WTC11 (cell line): ENCODE measurements at regions not wholly inside any gene's neighbourhood (a gene's known extent, or its start where the extent isn't known, plus 50 kb on each side); places are given as distances from the start of the nearest gene placed in this dataset.

Experiments
- ATAC-seq: fragments of 200-7000 bp; cut with Tn5 transposase; 2 replicates; pipeline ENCODE4 v1.10.0; 2021; ENCODE audit warnings: mild to moderate bottlenecking, moderate library complexity
- CTCF ChIA-PET: fragments of 300-600 bp; sonication (Branson Sonifier 250); formaldehyde crosslinking; loops from one replicate; lab custom pipeline; 2021; ENCODE audit warnings: antibody characterized with exemption; lab: Charles Lee
- POLR2A ChIA-PET: fragments of 350-600 bp; sonication (Branson Sonifier 250); formaldehyde crosslinking; loops from one replicate; lab custom pipeline; 2021; ENCODE audit warnings: antibody characterized with exemption; lab: Charles Lee
- DNase-seq: peaks from one replicate; pipeline ENCODE4 v3.0.0; 2021; ENCODE audit warnings: low spot score
- H3K27ac Mint-ChIP-seq: 2 replicates; pipeline ENCODE4 v1.8.0; 2021; ENCODE audit warnings: mixed read lengths
- H3K27me3 Mint-ChIP-seq: 2 replicates; pipeline ENCODE4 v1.8.0; 2021; ENCODE audit warnings: low read depth, mild to moderate bottlenecking, moderate library complexity, mixed read lengths
- H3K36me3 Mint-ChIP-seq: 2 replicates; pipeline ENCODE4 v1.8.0; 2021; ENCODE audit warnings: mixed read lengths
- H3K4me1 Mint-ChIP-seq: 2 replicates; pipeline ENCODE4 v1.8.0; 2022; ENCODE audit warnings: mixed read lengths
- H3K4me3 Mint-ChIP-seq: 2 replicates; pipeline ENCODE4 v1.8.0; 2021; ENCODE audit warnings: mild to moderate bottlenecking, moderate library complexity, mixed read lengths
- H3K9me3 Mint-ChIP-seq: 2 replicates; pipeline ENCODE4 v1.8.0; 2021; ENCODE audit warnings: mixed read lengths
- CREB1 ChIP-seq: sonication (generic); formaldehyde crosslinking; IDR thresholded peaks from 2 replicates; pipeline ENCODE4 v1.8.0; 2023; ENCODE audit warnings: mild to moderate bottlenecking, missing genetic modification reagents
- EMX1 ChIP-seq: fragments of 250-450 bp; sonication (Bioruptor Pico); IDR thresholded peaks from 2 replicates; pipeline ENCODE4 v1.8.0; 2021; ENCODE audit warnings: mild to moderate bottlenecking
- FOXK1 ChIP-seq: sonication (generic); formaldehyde crosslinking; IDR thresholded peaks from 2 replicates; pipeline ENCODE4 v1.8.0; 2022; ENCODE audit warnings: mild to moderate bottlenecking, moderate library complexity, missing genetic modification reagents
- FOXP1 ChIP-seq: sonication (generic); formaldehyde crosslinking; IDR thresholded peaks from 2 replicates; pipeline ENCODE4 v1.8.0; 2022; ENCODE audit warnings: missing genetic modification reagents, mild to moderate bottlenecking, moderate library complexity, borderline replicate concordance
- GABPB1 ChIP-seq: sonication (generic); formaldehyde crosslinking; IDR thresholded peaks from 2 replicates; pipeline ENCODE4 v1.8.1; 2023; ENCODE audit warnings: mild to moderate bottlenecking, missing genetic modification reagents
- IRF2 ChIP-seq: sonication (generic); formaldehyde crosslinking; IDR thresholded peaks from 2 replicates; pipeline ENCODE4 v1.8.0; 2022; ENCODE audit warnings: low read depth, missing genetic modification reagents, borderline replicate concordance
- JAZF1 ChIP-seq: fragments of 250-450 bp; sonication (Bioruptor Pico); IDR thresholded peaks from 2 replicates; pipeline ENCODE4 v1.9.0; 2021; ENCODE audit warnings: moderate library complexity, mild to moderate bottlenecking, inconsistent platforms
- KAT7 ChIP-seq: sonication (generic); formaldehyde crosslinking; IDR thresholded peaks from 2 replicates; pipeline ENCODE4 v1.8.1; 2023; ENCODE audit warnings: missing genetic modification reagents, mild to moderate bottlenecking, borderline replicate concordance
- MXD4 ChIP-seq: fragments of 250-450 bp; sonication (Bioruptor Pico); IDR thresholded peaks from 2 replicates; pipeline ENCODE4 v1.8.0; 2021; ENCODE audit warnings: mild to moderate bottlenecking, moderate library complexity, borderline replicate concordance
- MYBL2 ChIP-seq: sonication (generic); formaldehyde crosslinking; IDR thresholded peaks from 2 replicates; pipeline ENCODE4 v1.8.1; 2023; ENCODE audit warnings: mild to moderate bottlenecking, moderate library complexity, missing genetic modification reagents
- NR3C1 ChIP-seq: sonication (generic); formaldehyde crosslinking; conservative IDR thresholded peaks from 2 replicates; pipeline ENCODE4 v1.8.1; 2023; ENCODE audit warnings: low read depth, mild to moderate bottlenecking, missing genetic modification reagents
- SOX15 ChIP-seq: fragments of 250-450 bp; sonication (Bioruptor Pico); IDR thresholded peaks from 2 replicates; pipeline ENCODE4 v1.9.0; 2021; ENCODE audit warnings: mild to moderate bottlenecking
- TCF7 ChIP-seq: sonication (generic); formaldehyde crosslinking; IDR thresholded peaks from 2 replicates; pipeline ENCODE4 v1.8.0; 2022; ENCODE audit warnings: mild to moderate bottlenecking, low read depth, missing genetic modification reagents, moderate library complexity
- TEAD1 ChIP-seq: sonication (generic); formaldehyde crosslinking; IDR thresholded peaks from 2 replicates; pipeline ENCODE4 v1.8.0; 2022; ENCODE audit warnings: mild to moderate bottlenecking, missing genetic modification reagents
- ZNF317 ChIP-seq: sonication (generic); formaldehyde crosslinking; IDR thresholded peaks from 2 replicates; pipeline ENCODE4 v1.8.1; 2023; ENCODE audit warnings: low read depth, mild to moderate bottlenecking, moderate library complexity, missing genetic modification reagents, borderline replicate concordance
- ZNF396 ChIP-seq: fragments of 250-450 bp; sonication (Bioruptor Pico); IDR thresholded peaks from 2 replicates; pipeline ENCODE4 v1.8.0; 2021; ENCODE audit warnings: mild to moderate bottlenecking, moderate library complexity, borderline replicate concordance
- TF ChIP-seq, protein P1 (sequence below): fragments of 250-450 bp; sonication (Bioruptor Pico); IDR thresholded peaks from 2 replicates; pipeline ENCODE4 v2.1.2; 2022; ENCODE audit warnings: mild to moderate bottlenecking, moderate library complexity
- TF ChIP-seq, protein P2 (sequence below): fragments of 250-450 bp; sonication (Bioruptor Pico); IDR thresholded peaks from 2 replicates; pipeline ENCODE4 v1.9.0; 2021; ENCODE audit warnings: mild to moderate bottlenecking
- TF ChIP-seq, protein P3 (sequence below): fragments of 250-450 bp; sonication (Bioruptor Pico); conservative IDR thresholded peaks from 2 replicates; pipeline ENCODE4 v1.9.0; 2021; ENCODE audit warnings: mild to moderate bottlenecking
- TF ChIP-seq, protein P4 (sequence below): sonication (generic); formaldehyde crosslinking; IDR thresholded peaks from 2 replicates; pipeline ENCODE4 v1.8.0; 2022; ENCODE audit warnings: mild to moderate bottlenecking, missing genetic modification reagents
- TF ChIP-seq, protein P5 (sequence below): sonication (generic); formaldehyde crosslinking; IDR thresholded peaks from 2 replicates; pipeline ENCODE4 v1.8.1; 2023; ENCODE audit warnings: mild to moderate bottlenecking, missing genetic modification reagents, borderline replicate concordance
- TF ChIP-seq, protein P6 (sequence below): sonication (generic); formaldehyde crosslinking; IDR thresholded peaks from 2 replicates; pipeline ENCODE4 v1.8.1; 2022; ENCODE audit warnings: missing genetic modification reagents, borderline replicate concordance

DNA sequence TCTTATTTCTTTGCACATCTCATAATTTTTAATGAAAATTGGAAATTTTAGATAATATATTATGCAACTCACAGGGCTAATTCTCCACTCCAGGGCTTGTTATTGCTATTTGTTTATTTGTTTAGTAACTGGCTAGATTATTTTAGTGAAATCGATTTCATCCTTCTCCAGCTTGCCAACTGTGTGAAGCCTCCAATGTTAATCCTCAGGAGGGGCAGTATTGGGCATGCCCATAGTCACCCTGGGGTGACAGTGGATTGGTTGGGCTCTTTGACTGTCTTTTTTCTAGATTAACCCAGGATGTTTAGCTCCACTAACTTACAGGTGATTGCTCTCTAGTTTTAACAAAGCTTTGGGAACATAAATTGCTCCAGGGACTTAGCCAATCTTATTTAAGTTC is 450.1 kb downstream of the BMP2 start (continued):
- TF ChIP-seq, protein P1, sequence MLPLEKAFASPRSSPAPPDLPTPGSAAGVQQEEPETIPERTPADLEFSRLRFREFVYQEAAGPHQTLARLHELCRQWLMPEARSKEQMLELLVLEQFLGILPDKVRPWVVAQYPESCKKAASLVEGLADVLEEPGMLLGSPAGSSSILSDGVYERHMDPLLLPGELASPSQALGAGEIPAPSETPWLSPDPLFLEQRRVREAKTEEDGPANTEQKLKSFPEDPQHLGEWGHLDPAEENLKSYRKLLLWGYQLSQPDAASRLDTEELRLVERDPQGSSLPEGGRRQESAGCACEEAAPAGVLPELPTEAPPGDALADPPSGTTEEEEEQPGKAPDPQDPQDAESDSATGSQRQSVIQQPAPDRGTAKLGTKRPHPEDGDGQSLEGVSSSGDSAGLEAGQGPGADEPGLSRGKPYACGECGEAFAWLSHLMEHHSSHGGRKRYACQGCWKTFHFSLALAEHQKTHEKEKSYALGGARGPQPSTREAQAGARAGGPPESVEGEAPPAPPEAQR = no peak
- TF ChIP-seq JAZF1 (CRISPR knock-in tag) (no peak), FOXK1 (CRISPR knock-in tag) (no peak), GABPB1 (CRISPR knock-in tag) (no peak), ZNF396 (CRISPR knock-in tag) (no peak)
- TF ChIP-seq, all 79 proteins: peak for 0

DNA sequence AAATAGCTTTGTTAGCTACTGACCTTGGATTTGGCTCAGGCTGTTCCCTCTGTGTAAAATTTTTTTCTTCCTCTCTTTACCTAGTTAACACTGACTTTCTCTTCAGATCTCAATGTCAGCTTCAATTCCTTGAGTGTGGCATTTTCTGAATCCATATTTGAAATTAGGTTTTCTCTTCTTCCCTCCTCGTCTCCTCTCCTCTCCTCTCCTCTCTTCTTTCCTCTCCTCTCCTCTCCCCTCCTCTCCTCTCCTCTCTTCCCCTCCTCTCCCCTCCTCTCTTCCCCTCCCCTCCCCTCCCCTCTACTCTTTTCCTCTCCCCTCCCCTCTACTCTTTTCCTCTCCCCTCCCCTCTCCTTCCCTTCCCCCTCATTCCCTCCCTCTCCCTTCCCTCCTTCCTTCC is 453.3 kb downstream of the BMP2 start:
- no peak for ATAC-seq
- H3K36me3 Mint-ChIP-seq = peaks cover 3% of the 10 kb centered on the region; the same call in 1 of the 2 replicates
- TF ChIP-seq, protein P1 = no peak
- TF ChIP-seq FOXK1 (CRISPR knock-in tag) (no peak), JAZF1 (CRISPR knock-in tag) (no peak), SOX15 (CRISPR knock-in tag) (no peak), TCF7 (CRISPR knock-in tag) (no peak), KAT7 (no peak), EMX1 (CRISPR knock-in tag) (no peak), CREB1 (CRISPR knock-in tag) (no peak), TEAD1 (CRISPR knock-in tag) (no peak), NR3C1 (CRISPR knock-in tag) (no peak), MXD4 (CRISPR knock-in tag) (no peak)
- TF ChIP-seq, protein P2, sequence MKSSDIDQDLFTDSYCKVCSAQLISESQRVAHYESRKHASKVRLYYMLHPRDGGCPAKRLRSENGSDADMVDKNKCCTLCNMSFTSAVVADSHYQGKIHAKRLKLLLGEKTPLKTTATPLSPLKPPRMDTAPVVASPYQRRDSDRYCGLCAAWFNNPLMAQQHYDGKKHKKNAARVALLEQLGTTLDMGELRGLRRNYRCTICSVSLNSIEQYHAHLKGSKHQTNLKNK (CRISPR knock-in tag) = no peak
- TF ChIP-seq, protein P3, sequence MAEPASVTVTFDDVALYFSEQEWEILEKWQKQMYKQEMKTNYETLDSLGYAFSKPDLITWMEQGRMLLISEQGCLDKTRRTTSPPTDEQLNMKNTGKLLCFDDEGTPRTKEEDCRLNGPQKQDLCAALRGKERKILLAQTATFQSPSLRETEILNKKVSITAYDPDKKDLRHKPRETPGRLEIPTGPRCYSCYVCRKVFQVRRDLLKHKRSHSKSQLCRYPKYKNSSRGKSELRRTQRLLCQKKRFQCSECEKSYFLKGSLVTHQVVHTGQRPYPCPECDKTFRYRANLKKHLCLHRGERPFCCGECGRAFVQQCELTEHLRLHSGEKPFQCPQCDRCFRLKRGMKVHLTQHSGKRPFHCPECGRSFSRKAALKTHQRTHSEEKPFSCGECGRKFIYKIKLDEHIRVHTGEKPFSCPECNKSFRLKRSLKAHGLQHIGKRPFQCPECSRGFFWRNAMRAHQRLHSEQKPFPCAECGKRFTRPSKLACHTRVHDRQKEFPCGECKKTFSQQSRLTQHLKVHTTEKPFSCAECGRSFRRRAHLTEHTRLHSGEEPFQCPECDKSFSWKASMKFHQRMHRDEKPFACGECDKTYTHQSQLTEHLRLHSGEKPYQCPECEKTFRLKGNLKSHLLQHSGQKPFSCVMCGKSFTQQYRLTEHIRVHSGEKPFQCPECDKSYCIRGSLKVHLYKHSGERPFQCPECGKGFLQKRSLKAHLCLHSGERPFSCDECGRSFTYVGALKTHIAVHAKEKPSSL (CRISPR knock-in tag) = no peak
- TF ChIP-seq, all 79 proteins: peak for 0
- Mint-ChIP-seq H3K9me3 (peaks cover 25% of the 10 kb centered on the region), H3K27me3 (no peaks in the 10 kb centered on the region), H3K4me3 (no peak overlapping the region), H3K27ac (no peak overlapping the region), H3K4me1 (peaks cover 14% of the 10 kb centered on the region)
- CTCF ChIA-PET = no interaction called here
- POLR2A ChIA-PET = no interaction called here
- DNase-seq = no peak

DNA sequence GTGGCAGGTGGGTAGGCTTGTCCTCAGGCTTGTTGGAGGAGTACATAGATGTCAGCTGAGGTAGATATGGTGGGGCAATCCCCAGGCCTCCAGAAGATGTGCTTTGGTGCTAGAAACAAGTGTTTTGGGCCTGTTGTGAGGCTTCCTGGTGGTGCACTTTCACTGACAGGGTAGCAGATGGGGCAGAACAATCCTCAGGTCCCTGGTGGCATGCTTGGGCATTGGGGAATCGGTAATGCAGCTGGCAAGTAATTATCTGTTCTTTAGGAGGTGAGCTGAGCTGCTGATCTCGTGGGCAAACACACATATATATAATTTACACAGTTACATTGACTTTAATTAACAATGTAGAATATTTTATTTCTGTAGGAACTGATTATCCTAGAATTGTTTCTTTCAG is 458.7 kb downstream of the BMP2 start:
- ChIA-PET CTCF (no interaction called here), POLR2A (no interaction called here)
- Mint-ChIP-seq H3K9me3 (peaks cover 18% of the 10 kb centered on the region), H3K4me1 (no peaks in the 10 kb centered on the region), H3K27ac (no peak overlapping the region), H3K27me3 (no peaks in the 10 kb centered on the region), H3K36me3 (peaks cover 3% of the 10 kb centered on the region; the same call in 1 of the 2 replicates), H3K4me3 (no peak overlapping the region)
- DNase-seq = no peak
- ATAC-seq = no peak
- TF ChIP-seq ZNF317 (CRISPR knock-in tag) (no peak), FOXP1 (CRISPR knock-in tag) (no peak), IRF2 (CRISPR knock-in tag) (no peak), MYBL2 (CRISPR knock-in tag) (no peak), CREB1 (CRISPR knock-in tag) (no peak)
- TF ChIP-seq, protein P4, sequence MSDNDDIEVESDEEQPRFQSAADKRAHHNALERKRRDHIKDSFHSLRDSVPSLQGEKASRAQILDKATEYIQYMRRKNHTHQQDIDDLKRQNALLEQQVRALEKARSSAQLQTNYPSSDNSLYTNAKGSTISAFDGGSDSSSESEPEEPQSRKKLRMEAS (CRISPR knock-in tag) = no peak
- TF ChIP-seq, protein P5, sequence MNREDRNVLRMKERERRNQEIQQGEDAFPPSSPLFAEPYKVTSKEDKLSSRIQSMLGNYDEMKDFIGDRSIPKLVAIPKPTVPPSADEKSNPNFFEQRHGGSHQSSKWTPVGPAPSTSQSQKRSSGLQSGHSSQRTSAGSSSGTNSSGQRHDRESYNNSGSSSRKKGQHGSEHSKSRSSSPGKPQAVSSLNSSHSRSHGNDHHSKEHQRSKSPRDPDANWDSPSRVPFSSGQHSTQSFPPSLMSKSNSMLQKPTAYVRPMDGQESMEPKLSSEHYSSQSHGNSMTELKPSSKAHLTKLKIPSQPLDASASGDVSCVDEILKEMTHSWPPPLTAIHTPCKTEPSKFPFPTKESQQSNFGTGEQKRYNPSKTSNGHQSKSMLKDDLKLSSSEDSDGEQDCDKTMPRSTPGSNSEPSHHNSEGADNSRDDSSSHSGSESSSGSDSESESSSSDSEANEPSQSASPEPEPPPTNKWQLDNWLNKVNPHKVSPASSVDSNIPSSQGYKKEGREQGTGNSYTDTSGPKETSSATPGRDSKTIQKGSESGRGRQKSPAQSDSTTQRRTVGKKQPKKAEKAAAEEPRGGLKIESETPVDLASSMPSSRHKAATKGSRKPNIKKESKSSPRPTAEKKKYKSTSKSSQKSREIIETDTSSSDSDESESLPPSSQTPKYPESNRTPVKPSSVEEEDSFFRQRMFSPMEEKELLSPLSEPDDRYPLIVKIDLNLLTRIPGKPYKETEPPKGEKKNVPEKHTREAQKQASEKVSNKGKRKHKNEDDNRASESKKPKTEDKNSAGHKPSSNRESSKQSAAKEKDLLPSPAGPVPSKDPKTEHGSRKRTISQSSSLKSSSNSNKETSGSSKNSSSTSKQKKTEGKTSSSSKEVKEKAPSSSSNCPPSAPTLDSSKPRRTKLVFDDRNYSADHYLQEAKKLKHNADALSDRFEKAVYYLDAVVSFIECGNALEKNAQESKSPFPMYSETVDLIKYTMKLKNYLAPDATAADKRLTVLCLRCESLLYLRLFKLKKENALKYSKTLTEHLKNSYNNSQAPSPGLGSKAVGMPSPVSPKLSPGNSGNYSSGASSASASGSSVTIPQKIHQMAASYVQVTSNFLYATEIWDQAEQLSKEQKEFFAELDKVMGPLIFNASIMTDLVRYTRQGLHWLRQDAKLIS (CRISPR knock-in tag) = no peak
- TF ChIP-seq, protein P6, sequence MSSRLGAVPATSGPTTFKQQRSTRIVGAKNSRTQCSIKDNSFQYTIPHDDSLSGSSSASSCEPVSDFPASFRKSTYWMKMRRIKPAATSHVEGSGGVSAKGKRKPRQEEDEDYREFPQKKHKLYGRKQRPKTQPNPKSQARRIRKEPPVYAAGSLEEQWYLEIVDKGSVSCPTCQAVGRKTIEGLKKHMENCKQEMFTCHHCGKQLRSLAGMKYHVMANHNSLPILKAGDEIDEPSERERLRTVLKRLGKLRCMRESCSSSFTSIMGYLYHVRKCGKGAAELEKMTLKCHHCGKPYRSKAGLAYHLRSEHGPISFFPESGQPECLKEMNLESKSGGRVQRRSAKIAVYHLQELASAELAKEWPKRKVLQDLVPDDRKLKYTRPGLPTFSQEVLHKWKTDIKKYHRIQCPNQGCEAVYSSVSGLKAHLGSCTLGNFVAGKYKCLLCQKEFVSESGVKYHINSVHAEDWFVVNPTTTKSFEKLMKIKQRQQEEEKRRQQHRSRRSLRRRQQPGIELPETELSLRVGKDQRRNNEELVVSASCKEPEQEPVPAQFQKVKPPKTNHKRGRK = no peak
